SK-N-MC (cell line): ENCODE measurements at regions not wholly inside any gene's neighbourhood (a gene's known extent, or its start where the extent isn't known, plus 50 kb on each side); places are given as distances from the start of the nearest gene placed in this dataset.

Experiments used
- EZH2 ChIP-seq: fragments of 200-600 bp; sonication (generic); IDR thresholded peaks from one replicate; pipeline ENCODE4 v1.6.1; 2017; ENCODE audit warnings: antibody characterized with exemption
- POLR2AphosphoS5 ChIP-seq: IDR thresholded peaks from 2 replicates; pipeline ENCODE4 v1.6.1; 2012; ENCODE audit warnings: mild to moderate bottlenecking, low read depth, low read length, borderline replicate concordance

GRCh38 chr4:174170091-174170490 lies 113.4 kb downstream of the FBXO8 start:
- no peak for TF ChIP-seq EZH2
- TF ChIP-seq POLR2AphosphoS5 = no peak
